B cell (primary cell): ENCODE measurements at regions not wholly inside any gene's neighbourhood (a gene's known extent, or its start where the extent isn't known, plus 50 kb on each side); places are given as distances from the start of the nearest gene placed in this dataset.

ENCODE experiments used
- ATAC-seq: fragments of 200-7000 bp; cut with Tn5 transposase; one replicate; pipeline ENCODE4 v1.10.0; 2021; ENCODE audit warnings: low read depth, mild to moderate bottlenecking, moderate number of reproducible peaks, moderate library complexity
- CTCF ChIA-PET: fragments of 350-600 bp; sonication (Branson Sonifier 250); formaldehyde crosslinking; loops from one replicate; lab custom pipeline; 2021; ENCODE audit warnings: antibody characterized with exemption, inconsistent platforms; lab: Charles Lee
- POLR2A ChIA-PET: fragments of 350-600 bp; sonication (Branson Sonifier 250); formaldehyde crosslinking; loops from one replicate; lab custom pipeline; 2021; ENCODE audit warnings: antibody characterized with exemption; lab: Charles Lee
- DNase-seq: peaks from one replicate; pipeline ENCODE4 v3.0.0; 2013
- H2AFZ ChIP-seq: 2 replicates; pipeline ENCODE4 v1.6.1; 2012; ENCODE audit warnings: mild to moderate bottlenecking, low read depth, low read length; ENCODE audit not compliant: insufficient read depth, poor library complexity, severe bottlenecking
- H3K27ac ChIP-seq, 2 donors: 1 replicate in 1 of 2; 2 replicates in 1 of 2; pipeline ENCODE4 v1.5.1; 2012 to 2013; ENCODE audit warnings: low read length in 2 of 2, mild to moderate bottlenecking in 2 of 2, moderate library complexity in 1 of 2
- H3K27me3 ChIP-seq, 4 experiments: fragments of 200-600 bp in 1 of 4; sonication (generic) in 1 of 4; replicated peaks in 1 of 4; 1 replicate in 2 of 4; 2 replicates in 2 of 4; pipeline versions ENCODE4 v1.6.1 to v1.7.0; 2013 to 2016; ENCODE audit warnings: low read length in 3 of 4, mild to moderate bottlenecking in 2 of 4, mixed read lengths in 1 of 4, moderate library complexity in 1 of 4; ENCODE audit not compliant: insufficient read depth in 4 of 4, control insufficient read depth in 3 of 4; ENCODE audit errors: control extremely low read depth in 1 of 4
- H3K36me3 ChIP-seq, 2 experiments: replicated peaks in 1 of 2; 1 replicate in 1 of 2; 2 replicates in 1 of 2; pipeline versions ENCODE4 v1.6.1 to v1.7.1; 2013; ENCODE audit warnings: low read length in 1 of 2; ENCODE audit not compliant: insufficient read depth in 2 of 2, control insufficient read depth in 1 of 2; ENCODE audit errors: control extremely low read depth in 1 of 2, extremely low read depth in 1 of 2
- H3K4me1 ChIP-seq, 2 donors: fragments of 200-600 bp in 1 of 2; sonication (generic) in 1 of 2; 1 replicate in 1 of 2; 2 replicates in 1 of 2; pipeline versions ENCODE4 v1.5.1 to v1.6.1; 2013 to 2017; ENCODE audit warnings: low read length in 2 of 2; ENCODE audit not compliant: control insufficient read depth in 2 of 2, insufficient read depth in 2 of 2
- H3K4me2 ChIP-seq: replicated peaks from 2 replicates; pipeline ENCODE3; 2012; ENCODE audit warnings: mild to moderate bottlenecking, low read depth, low read length; ENCODE audit not compliant: poor library complexity, severe bottlenecking
- H3K4me3 ChIP-seq, 5 experiments: fragments of 200-600 bp in 1 of 5; sonication (generic) in 1 of 5; 1 replicate in 3 of 5; 2 replicates in 2 of 5; pipeline versions ENCODE4 v1.5.1 to v1.7.0; 2011 to 2016; ENCODE audit warnings: low read length in 4 of 5, mild to moderate bottlenecking in 4 of 5, low read depth in 2 of 5, control low read depth in 1 of 5, moderate library complexity in 1 of 5; ENCODE audit not compliant: insufficient read depth in 1 of 5; ENCODE audit errors: control extremely low read depth in 1 of 5, extremely low read depth in 1 of 5
- H3K79me2 ChIP-seq: fragments of 200-600 bp; sonication (generic); one replicate; pipeline ENCODE4 v1.6.0; 2016; ENCODE audit warnings: low read length; ENCODE audit not compliant: control insufficient read depth, insufficient read depth
- H3K9ac ChIP-seq: fragments of 200-600 bp; sonication (generic); 2 replicates; pipeline ENCODE4 v1.6.1; 2017; ENCODE audit warnings: mild to moderate bottlenecking, low read length, moderate library complexity
- H3K9me3 ChIP-seq, 3 donors: one replicate each; pipeline versions ENCODE4 v1.6.1 to v1.7.1; 2013; ENCODE audit warnings: low read length in 2 of 3; ENCODE audit not compliant: control insufficient read depth in 2 of 3, insufficient read depth in 1 of 3; ENCODE audit errors: control extremely low read depth in 1 of 3
- H4K20me1 ChIP-seq: 2 replicates; pipeline ENCODE4 v1.6.0; 2012; ENCODE audit warnings: mild to moderate bottlenecking, low read length; ENCODE audit not compliant: insufficient read depth, control insufficient read depth, poor library complexity, severe bottlenecking
- H3K27ac Mint-ChIP-seq: one replicate; pipeline ENCODE4 v1.8.0; 2021; ENCODE audit warnings: mixed read lengths
- H3K27me3 Mint-ChIP-seq: one replicate; pipeline ENCODE4 v1.8.0; 2021; ENCODE audit warnings: mixed read lengths
- H3K4me1 Mint-ChIP-seq: one replicate; pipeline ENCODE4 v1.8.0; 2021; ENCODE audit warnings: mixed read lengths
- H3K4me3 Mint-ChIP-seq: one replicate; pipeline ENCODE4 v1.8.0; 2021; ENCODE audit warnings: mixed read lengths
- H3K9me3 Mint-ChIP-seq: one replicate; pipeline ENCODE4 v1.8.0; 2022; ENCODE audit warnings: mixed read lengths; ENCODE audit not compliant: insufficient read depth
- CTCF ChIP-seq: fragments of 200-600 bp; IDR thresholded peaks from one replicate; pipeline ENCODE4 v1.8.0; 2022; ENCODE audit warnings: antibody characterized with exemption, mild to moderate bottlenecking
- EZH2 ChIP-seq: IDR thresholded peaks from 2 replicates; pipeline ENCODE4 v1.6.1; 2012; ENCODE audit warnings: borderline replicate concordance, low read depth, mild to moderate bottlenecking, moderate library complexity, low read length; ENCODE audit not compliant: insufficient read depth, poor library complexity, severe bottlenecking
- WGBS: methylation state at CpG from one replicate; pipeline ENCODE4 v1.1.5; 2013; ENCODE audit warnings: missing lambda C conversion rate; ENCODE audit not compliant: insufficient coverage; 5-methylcytosine and 5-hydroxymethylcytosine counted together
- intact Hi-C: fragments of 100-400 bp; cut with micrococcal nuclease; formaldehyde crosslinking; loops from one replicate; pipeline ENCODE4 v1.10.0; 2022

- Histone ChIP-seq H3K27ac (no peak overlapping the region), H3K4me2 (no peak overlapping the region), H2AFZ (no peak overlapping the region), H3K36me3 (no peaks in the 10 kb centered on the region), H3K9me3 (no peaks in the 10 kb centered on the region), H3K79me2 (no peaks in the 10 kb centered on the region), H3K9ac (no peak overlapping the region), H3K27me3 (no peaks in the 10 kb centered on the region), H3K4me1 (no peaks in the 10 kb centered on the region), H4K20me1 (no peaks in the 10 kb centered on the region), H3K4me3 (no peak overlapping the region)
- Mint-ChIP-seq H3K27me3 (no peaks in the 10 kb centered on the region), H3K4me1 (no peaks in the 10 kb centered on the region), H3K27ac (no peak overlapping the region), H3K4me3 (no peak overlapping the region), H3K9me3 (no peaks in the 10 kb centered on the region)
- intact Hi-C loops = no loop called here
- TF ChIP-seq EZH2 (no peak), CTCF (no peak)
- DNase-seq (no peak), ATAC-seq (no peak)
- ChIA-PET POLR2A (no interaction called here), CTCF (no interaction called here)
- 100% methylated on average over 1 of the region's 4 CpGs for WGBS
Observed at GRCh38 chr9:79913867-79914266, 342.1 kb downstream of the TLE4 start.

GRCh38 chr9:79912318-79913070, 340.7 kb downstream of the TLE4 start:
- no CpG with 5 or more reads among the region's 2 CpGs for WGBS
- H4K20me1 ChIP-seq = no peaks in the 10 kb centered on the region
- no peak for TF ChIP-seq EZH2
- no peak for TF ChIP-seq CTCF
- DNase-seq (no peak), ATAC-seq (no peak)
- POLR2A ChIA-PET = no interaction called here
- intact Hi-C loops = no loop called here
- no peak overlapping the region for H3K27ac ChIP-seq
- H3K27ac Mint-ChIP-seq = no peak overlapping the region
- no peaks in the 10 kb centered on the region for H3K9me3 ChIP-seq
- no peak overlapping the region for H3K4me3 ChIP-seq
- no peaks in the 10 kb centered on the region for H3K27me3 ChIP-seq
- no peaks in the 10 kb centered on the region for H3K4me1 Mint-ChIP-seq
- CTCF ChIA-PET = no interaction called here
- H3K9ac ChIP-seq = no peak overlapping the region
- H3K9me3 Mint-ChIP-seq = no peaks in the 10 kb centered on the region
- no peaks in the 10 kb centered on the region for H3K79me2 ChIP-seq
- H3K27me3 Mint-ChIP-seq = no peaks in the 10 kb centered on the region
- H3K4me1 ChIP-seq = no peaks in the 10 kb centered on the region
- H3K4me2 ChIP-seq = no peak overlapping the region
- H3K36me3 ChIP-seq = no peaks in the 10 kb centered on the region
- no peak overlapping the region for H3K4me3 Mint-ChIP-seq
- H2AFZ ChIP-seq = no peak overlapping the region
